HepG2 (cell line): ENCODE measurements at regions not wholly inside any gene's neighbourhood (a gene's known extent, or its start where the extent isn't known, plus 50 kb on each side); places are given as distances from the start of the nearest gene placed in this dataset.

Experiments used
- ATAC-seq: fragments of 200-7000 bp; cut with Tn5 transposase; 3 replicates; pipeline ENCODE4 v1.9.1; 2020; ENCODE audit warnings: mild to moderate bottlenecking, moderate library complexity
- BruUV-seq: library from RNA; stranded (reverse); fragments of 400-500 nt; replicated peaks from 2 replicates; lab custom pipeline; 2021; lab: Mats Ljungman, UMichigan
- CTCF ChIA-PET: fragments of 300-600 bp; formaldehyde crosslinking; extraction: SDS; loops from one replicate; lab custom pipeline; 2021; ENCODE audit warnings: low total read pairs, inconsistent platforms, low intra/inter-chr PET ratio; lab: Yijun Ruan, JAX
- POLR2A ChIA-PET: fragments of 350-600 bp; sonication (Branson Sonifier 250); formaldehyde crosslinking; loops from one replicate; lab custom pipeline; 2020; ENCODE audit warnings: antibody characterized with exemption, inconsistent platforms; lab: Yijun Ruan, JAX
- DNase-seq: peaks from one replicate; pipeline ENCODE4 v3.0.0-alpha.2; 2015; ENCODE audit warnings: low spot score
- FAIRE-seq: peaks from 3 replicates; lab custom pipeline; 2011; peaks lifted over from hg19 to GRCh38; lab: Jason Lieb, UNC
- H2AFZ ChIP-seq: one replicate; pipeline ENCODE4 v1.6.1; 2011; ENCODE audit warnings: low read length, inconsistent platforms
- H3K27ac ChIP-seq: fragments of 300-600 bp; 3 replicates; pipeline ENCODE4 v1.8.0; 2011; ENCODE audit warnings: mixed run types, mild to moderate bottlenecking, mixed read lengths, low read length, inconsistent platforms; ENCODE audit not compliant: insufficient read depth; ENCODE audit errors: extremely low read length
- H3K27me3 ChIP-seq, 2 experiments: fragments of 200-600 bp in 1 of 2; 2 replicates in 1 of 2; 3 replicates in 1 of 2; pipeline versions ENCODE4 v1.6.0 to v1.8.0; 2011; ENCODE audit warnings: low read length in 2 of 2, mild to moderate bottlenecking in 2 of 2, moderate library complexity in 2 of 2, inconsistent platforms in 1 of 2; ENCODE audit not compliant: insufficient read depth in 2 of 2, control insufficient read depth in 1 of 2
- H3K36me3 ChIP-seq, 2 experiments: fragments of 200-600 bp in 1 of 2; replicated peaks in 1 of 2; 2 replicates in 1 of 2; 3 replicates in 1 of 2; pipeline versions ENCODE4 v1.5.1 to v1.8.0; 2011; ENCODE audit warnings: low read length in 2 of 2, inconsistent platforms in 1 of 2; ENCODE audit not compliant: insufficient read depth in 2 of 2, control insufficient read depth in 1 of 2
- H3K4me1 ChIP-seq: 2 replicates; pipeline ENCODE4 v1.5.1; 2012; ENCODE audit warnings: low read length, inconsistent platforms; ENCODE audit not compliant: insufficient read depth
- H3K4me2 ChIP-seq: 2 replicates; pipeline ENCODE4 v1.6.0; 2011; ENCODE audit warnings: low read depth, low read length, inconsistent platforms
- H3K4me3 ChIP-seq, 3 experiments: fragments of 200-600 bp in 1 of 3; sonication (generic), shearing (Covaris generic) in 1 of 3; replicated peaks in 1 of 3; 2 replicates each; pipeline ENCODE4 v1.5.1; 2011 to 2016; ENCODE audit warnings: low read length in 3 of 3, inconsistent platforms in 2 of 3, low read depth in 2 of 3, mild to moderate bottlenecking in 2 of 3, control low read depth in 1 of 3, mixed read lengths in 1 of 3; ENCODE audit not compliant: insufficient read depth in 1 of 3
- H3K79me2 ChIP-seq: one replicate; pipeline ENCODE4 v1.6.1; 2011; ENCODE audit warnings: low read length, inconsistent platforms; ENCODE audit not compliant: insufficient read depth
- H3K9ac ChIP-seq: 2 replicates; pipeline ENCODE4 v1.6.0; 2011; ENCODE audit warnings: mild to moderate bottlenecking, low read depth, low read length, inconsistent platforms; ENCODE audit not compliant: insufficient read depth
- H3K9me3 ChIP-seq: 2 replicates; pipeline ENCODE4 v1.5.1; 2012; ENCODE audit warnings: mild to moderate bottlenecking, low read length
- H4K20me1 ChIP-seq: 2 replicates; pipeline ENCODE4 v1.6.0; 2011; ENCODE audit warnings: inconsistent platforms, mild to moderate bottlenecking, low read length, moderate library complexity; ENCODE audit not compliant: insufficient read depth
- AKAP8 ChIP-seq: sonication (generic); formaldehyde crosslinking; IDR thresholded peaks from 2 replicates; pipeline ENCODE4 v1.5.1; 2020; ENCODE audit warnings: mild to moderate bottlenecking, missing genetic modification reagents
- DDIT3 ChIP-seq: sonication (generic); formaldehyde crosslinking; IDR thresholded peaks from 2 replicates; pipeline ENCODE4 v1.4.0; 2020; ENCODE audit warnings: mild to moderate bottlenecking, missing genetic modification reagents
- DNMT3B ChIP-seq: conservative IDR thresholded peaks from 2 replicates; pipeline ENCODE4 v1.6.1; 2016; ENCODE audit warnings: missing biosample characterization, control low read depth
- GATAD1 ChIP-seq: IDR thresholded peaks from 2 replicates; pipeline ENCODE4 v1.6.1; 2016; ENCODE audit warnings: missing genetic modification reagents, missing compliant biosample characterization
- KAT7 ChIP-seq: IDR thresholded peaks from 2 replicates; pipeline ENCODE4 v1.6.1; 2018; ENCODE audit warnings: borderline replicate concordance, missing compliant biosample characterization
- MEIS2 ChIP-seq: sonication (generic); formaldehyde crosslinking; IDR thresholded peaks from 2 replicates; pipeline ENCODE4 v1.9.0; 2021; ENCODE audit warnings: mild to moderate bottlenecking, missing genetic modification reagents
- NFIC ChIP-seq: IDR thresholded peaks from 2 replicates; pipeline ENCODE4 v1.6.1; 2012; ENCODE audit warnings: mild to moderate bottlenecking, low read length, inconsistent platforms
- PBX3 ChIP-seq: sonication (generic); formaldehyde crosslinking; IDR thresholded peaks from 2 replicates; pipeline ENCODE4 v1.8.1; 2023; ENCODE audit warnings: missing genetic modification reagents, inconsistent platforms, borderline replicate concordance
- POGZ ChIP-seq: sonication (generic); formaldehyde crosslinking; IDR thresholded peaks from 2 replicates; pipeline ENCODE4 v1.4.0; 2020; ENCODE audit warnings: mild to moderate bottlenecking, missing genetic modification reagents
- SMARCE1 ChIP-seq: fragments of 450-650 bp; IDR thresholded peaks from 2 replicates; pipeline ENCODE4 v1.6.1; 2017; ENCODE audit warnings: borderline replicate concordance
- TFAP4 ChIP-seq: sonication (generic); IDR thresholded peaks from 2 replicates; pipeline ENCODE4 v1.6.1; 2016; ENCODE audit warnings: low read depth, borderline replicate concordance
- ZBTB1 ChIP-seq: sonication (generic); formaldehyde crosslinking; IDR thresholded peaks from 2 replicates; pipeline ENCODE4 v1.4.0; 2020; ENCODE audit warnings: missing genetic modification reagents, borderline replicate concordance
- ZNF12 ChIP-seq: sonication (generic); formaldehyde crosslinking; IDR thresholded peaks from 2 replicates; pipeline ENCODE4 v1.5.0; 2020; ENCODE audit warnings: missing genetic modification reagents
- WGBS: methylation state at CpG from one replicate; pipeline ENCODE4 v1.1.6; 2017; ENCODE audit warnings: low lambda C conversion rate; 5-methylcytosine and 5-hydroxymethylcytosine counted together
- in situ Hi-C: cut with HindIII; loops from 2 replicates; pipeline ENCODE4 v1.10.0; 2017; ENCODE audit warnings: low pct_unique_long_range_greater_than_20kb; ENCODE audit not compliant: extremely low pct_ligation_motif_present
- intact Hi-C: fragments of 100-400 bp; cut with micrococcal nuclease; formaldehyde crosslinking; loops from one replicate; pipeline ENCODE4 v1.10.0; 2022; ENCODE audit not compliant: unreplicated experiment

- in situ Hi-C loops: no loop called here
- H3K9me3 ChIP-seq: no peaks in the 10 kb centered on the region
- WGBS: 63% methylated on average over 4 of the region's 4 CpGs
- no peak for FAIRE-seq
- H2AFZ ChIP-seq: no peak overlapping the region
- H3K36me3 ChIP-seq: no peaks in the 10 kb centered on the region
- H3K79me2 ChIP-seq: no peaks in the 10 kb centered on the region
- H3K4me3 ChIP-seq: no peak overlapping the region
- ChIA-PET POLR2A (no interaction called here), CTCF (no interaction called here)
- TF ChIP-seq AKAP8 (CRISPR knock-in tag): no peak
- TF ChIP-seq DNMT3B (CRISPR knock-in tag): no peak
- no peak for TF ChIP-seq NFIC
- no peak for TF ChIP-seq GATAD1 (CRISPR knock-in tag)
- no peak for TF ChIP-seq MEIS2 (CRISPR knock-in tag)
- TF ChIP-seq ZBTB1 (CRISPR knock-in tag): no peak
- TF ChIP-seq PBX3 (CRISPR knock-in tag): no peak
- TF ChIP-seq POGZ: no peak
- TF ChIP-seq SMARCE1: no peak
- TF ChIP-seq ZNF12 (CRISPR knock-in tag): no peak
- no peak for TF ChIP-seq KAT7 (CRISPR knock-in tag)
- no peak for TF ChIP-seq TFAP4
- no peak for TF ChIP-seq DDIT3 (CRISPR knock-in tag)
- H3K27me3 ChIP-seq: no peaks in the 10 kb centered on the region
- intact Hi-C loops: no loop called here
- H3K9ac ChIP-seq: no peak overlapping the region
- ATAC-seq: no peak
- DNase-seq: no peak
- H3K4me1 ChIP-seq: no peaks in the 10 kb centered on the region
- no peak overlapping the region for H3K4me2 ChIP-seq
- H3K27ac ChIP-seq: no peak overlapping the region
- H4K20me1 ChIP-seq: no peaks in the 10 kb centered on the region
- BruUV-seq: no TSS peak
Observed at GRCh38 chr3:110858549-110858948, 213.1 kb upstream of the NECTIN3 start.
